Testis (tissue), 2 donors: ENCODE measurements at regions not wholly inside any gene's neighbourhood (a gene's known extent, or its start where the extent isn't known, plus 50 kb on each side); places are given as distances from the start of the nearest gene placed in this dataset.

Experiments
- CTCF ChIP-seq, 3 experiments: fragments of 450-650 bp in 2 of 3; fragments of 200-600 bp in 1 of 3; sonication (generic) in 1 of 3; IDR thresholded peaks; one replicate each; pipeline ENCODE4 v1.5.1; 2016 to 2019; ENCODE audit warnings: antibody characterized with exemption in 3 of 3, mild to moderate bottlenecking in 2 of 3, moderate library complexity in 1 of 3
- POLR2A ChIP-seq: fragments of 450-650 bp; IDR thresholded peaks from one replicate; pipeline ENCODE4 v1.6.1; 2017; ENCODE audit warnings: antibody characterized with exemption, mild to moderate bottlenecking, moderate library complexity

- TF ChIP-seq CTCF (IDR thresholded peaks at IDR 0.05) (no peak), POLR2A (no peak)
These were observed 171.4 kb downstream of the PHETA1 start for GRCh38 chr12:111197376-111197944.
